ENCODE measurements at regions not wholly inside any gene's neighbourhood (a gene's known extent, or its start where the extent isn't known, plus 50 kb on each side); places are given as distances from the start of the nearest gene placed in this dataset.

GRCh38 chr13:39810091-39810877, 154.8 kb downstream of the COG6 start:
- H3K36me3 Mint-ChIP-seq = no peaks in the 10 kb centered on the region
- POLR2A ChIA-PET = interaction anchor here (0.9 kb wide), 1 partner anchor 26 kb away, joined by 3 read pairs; no protein-coding TSS in a partner anchor
- H3K4me1 Mint-ChIP-seq = peaks cover 19% of the 10 kb centered on the region
- no peak for DNase-seq (ENCODE audit: low spot score)
- ATAC-seq = peak; percentile 75
- TF ChIP-seq AFF4 (CRISPR knock-in tag; IDR thresholded peaks at IDR 0.05; ENCODE audit: borderline replicate concordance) = no peak
- TF ChIP-seq E2F1 (CRISPR knock-in tag; IDR thresholded peaks at IDR 0.05) = no peak
- no peak for TF ChIP-seq JAZF1 (CRISPR knock-in tag; IDR thresholded peaks at IDR 0.05)
- no peak for TF ChIP-seq MYBL2 (CRISPR knock-in tag; IDR thresholded peaks at IDR 0.05)
- TF ChIP-seq ZNF423 (CRISPR knock-in tag; IDR thresholded peaks at IDR 0.05) = no peak
- TF ChIP-seq ATF3 (CRISPR knock-in tag; conservative IDR thresholded peaks at IDR 0.05) = no peak
- TF ChIP-seq NR3C1 (CRISPR knock-in tag; conservative IDR thresholded peaks at IDR 0.05; ENCODE audit: low read depth) = no peak
- H3K4me3 Mint-ChIP-seq = no peak overlapping the region
- H3K9me3 Mint-ChIP-seq = peaks cover 5% of the 10 kb centered on the region; the same call in 1 of the 2 replicates
- no peaks in the 10 kb centered on the region for H3K27me3 Mint-ChIP-seq (ENCODE audit: low read depth)
- H3K27ac Mint-ChIP-seq = no peak overlapping the region
- CTCF ChIA-PET = no interaction called here

- ChIA-PET CTCF (no interaction called here), POLR2A (interaction anchor here (0.9 kb wide), 1 partner anchor 26 kb away, joined by 3 read pairs; no protein-coding TSS in a partner anchor)
- no peaks in the 10 kb centered on the region for H3K27me3 Mint-ChIP-seq (ENCODE audit: low read depth)
- H3K4me3 Mint-ChIP-seq = no peak overlapping the region
- H3K4me1 Mint-ChIP-seq = peaks cover 15% of the 10 kb centered on the region
- DNase-seq (ENCODE audit: low spot score) (no peak), ATAC-seq (no peak)
- H3K27ac Mint-ChIP-seq = no peak overlapping the region
- no peaks in the 10 kb centered on the region for H3K36me3 Mint-ChIP-seq
- H3K9me3 Mint-ChIP-seq = no peaks in the 10 kb centered on the region; the same call in 1 of the 2 replicates
- TF ChIP-seq SMAD3 (CRISPR knock-in tag; IDR thresholded peaks at IDR 0.05; ENCODE audit: borderline replicate concordance) (no peak), E2F1 (CRISPR knock-in tag; IDR thresholded peaks at IDR 0.05) (no peak), ERG (CRISPR knock-in tag; IDR thresholded peaks at IDR 0.05) (no peak), CREB1 (CRISPR knock-in tag; IDR thresholded peaks at IDR 0.05) (no peak), USF2 (CRISPR knock-in tag; IDR thresholded peaks at IDR 0.05) (no peak), EMX1 (CRISPR knock-in tag; IDR thresholded peaks at IDR 0.05) (no peak), ZNF425 (CRISPR knock-in tag; conservative IDR thresholded peaks at IDR 0.05) (no peak), E2F5 (CRISPR knock-in tag; IDR thresholded peaks at IDR 0.05) (no peak), NR3C1 (CRISPR knock-in tag; conservative IDR thresholded peaks at IDR 0.05; ENCODE audit: low read depth) (no peak), MLX (CRISPR knock-in tag; IDR thresholded peaks at IDR 0.05) (no peak), ZSCAN18 (CRISPR knock-in tag; IDR thresholded peaks at IDR 0.05) (no peak), NR1H2 (CRISPR knock-in tag; IDR thresholded peaks at IDR 0.05) (no peak)
Observed at GRCh38 chr13:39811051-39811450, 155.6 kb downstream of the COG6 start.
